Thyroid gland (tissue), 4 donors: ENCODE measurements at regions not wholly inside any gene's neighbourhood (a gene's known extent, or its start where the extent isn't known, plus 50 kb on each side); places are given as distances from the start of the nearest gene placed in this dataset.

Experiments
- DNase-seq, 2 donors: peaks; one replicate each; pipeline ENCODE4 v3.0.0-alpha.2; 2019
- H3K27ac ChIP-seq, 3 donors: fragments of 200-600 bp; sonication (generic); 1 replicate in 2 of 3; 2 replicates in 1 of 3; pipeline ENCODE4 v1.5.1; 2016 to 2019; ENCODE audit warnings: mild to moderate bottlenecking in 1 of 3, moderate library complexity in 1 of 3
- H3K27me3 ChIP-seq: fragments of 200-600 bp; sonication (generic); one replicate; pipeline ENCODE4 v1.5.1; 2019
- H3K36me3 ChIP-seq, 2 donors: fragments of 200-600 bp; sonication (generic); one replicate each; pipeline ENCODE4 v1.5.1; 2016 to 2019
- H3K4me1 ChIP-seq, 2 donors: fragments of 200-600 bp; sonication (generic); one replicate each; pipeline ENCODE4 v1.5.1; 2017 to 2019
- H3K4me3 ChIP-seq, 3 donors: fragments of 200-600 bp; sonication (generic); replicated peaks in 1 of 3; 1 replicate in 2 of 3; 2 replicates in 1 of 3; pipeline ENCODE4 v1.5.1; 2016; ENCODE audit warnings: mild to moderate bottlenecking in 1 of 3
- H3K9me3 ChIP-seq: fragments of 200-600 bp; sonication (generic); one replicate; pipeline ENCODE4 v1.5.1; 2017
- POLR2A ChIP-seq, 2 donors: fragments of 450-650 bp; IDR thresholded peaks; one replicate each; pipeline ENCODE4 v1.6.1; 2017; ENCODE audit warnings: antibody characterized with exemption in 2 of 2, mild to moderate bottlenecking in 2 of 2, moderate library complexity in 1 of 2
- WGBS, 2 donors: methylation state at CpG; one replicate each; pipeline ENCODE4 v1.1.5; 2017; 5-methylcytosine and 5-hydroxymethylcytosine counted together
- intact Hi-C: fragments of 100-400 bp; cut with DNase I; formaldehyde crosslinking; loops from one replicate; pipeline ENCODE4 v1.15.1; 2023
- TF ChIP-seq, protein P1 (sequence below), 6 experiments: fragments of 200-600 bp in 3 of 6; fragments of 450-650 bp in 3 of 6; sonication (generic) in 3 of 6; IDR thresholded peaks; one replicate each; pipeline ENCODE4 v1.5.1; 2016 to 2019; ENCODE audit warnings: antibody characterized with exemption in 6 of 6, mild to moderate bottlenecking in 2 of 6, inconsistent platforms in 1 of 6, moderate library complexity in 1 of 6

DNA sequence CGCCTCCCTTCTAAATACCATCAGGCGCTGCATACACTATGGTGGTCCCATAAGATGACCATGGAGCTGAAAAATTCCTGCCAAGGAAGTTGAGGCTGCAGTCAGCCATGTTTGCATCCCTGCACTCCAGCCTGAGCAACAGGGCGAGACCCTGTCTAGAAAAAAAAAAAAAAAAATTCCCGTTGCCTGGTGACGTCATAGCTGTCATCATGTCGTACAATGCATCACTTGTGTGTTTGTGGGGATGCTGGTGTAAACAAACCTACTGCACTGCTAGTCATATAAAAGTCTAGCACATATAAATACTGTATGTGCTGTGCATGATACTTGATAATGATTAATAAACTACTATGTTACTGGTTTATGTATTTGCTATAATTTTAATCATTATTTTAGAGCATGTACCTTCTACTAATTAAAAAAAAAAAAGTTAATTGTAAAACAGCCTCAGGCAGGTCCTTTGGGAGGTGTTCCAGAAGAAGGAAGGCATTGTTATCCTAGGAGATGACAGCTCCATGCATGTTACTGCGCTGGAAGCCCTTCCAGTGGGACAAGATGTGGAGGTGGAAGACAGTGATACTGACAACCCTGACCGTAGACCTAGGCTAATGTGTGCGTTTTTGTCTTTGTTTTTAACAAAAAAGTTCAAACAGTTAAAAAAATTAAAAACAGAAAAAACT is 132.6 kb downstream of the BANF2 start:
- no peak overlapping the region for H3K4me3 ChIP-seq
- no peaks in the 10 kb centered on the region for H3K36me3 ChIP-seq
- TF ChIP-seq, protein P1, sequence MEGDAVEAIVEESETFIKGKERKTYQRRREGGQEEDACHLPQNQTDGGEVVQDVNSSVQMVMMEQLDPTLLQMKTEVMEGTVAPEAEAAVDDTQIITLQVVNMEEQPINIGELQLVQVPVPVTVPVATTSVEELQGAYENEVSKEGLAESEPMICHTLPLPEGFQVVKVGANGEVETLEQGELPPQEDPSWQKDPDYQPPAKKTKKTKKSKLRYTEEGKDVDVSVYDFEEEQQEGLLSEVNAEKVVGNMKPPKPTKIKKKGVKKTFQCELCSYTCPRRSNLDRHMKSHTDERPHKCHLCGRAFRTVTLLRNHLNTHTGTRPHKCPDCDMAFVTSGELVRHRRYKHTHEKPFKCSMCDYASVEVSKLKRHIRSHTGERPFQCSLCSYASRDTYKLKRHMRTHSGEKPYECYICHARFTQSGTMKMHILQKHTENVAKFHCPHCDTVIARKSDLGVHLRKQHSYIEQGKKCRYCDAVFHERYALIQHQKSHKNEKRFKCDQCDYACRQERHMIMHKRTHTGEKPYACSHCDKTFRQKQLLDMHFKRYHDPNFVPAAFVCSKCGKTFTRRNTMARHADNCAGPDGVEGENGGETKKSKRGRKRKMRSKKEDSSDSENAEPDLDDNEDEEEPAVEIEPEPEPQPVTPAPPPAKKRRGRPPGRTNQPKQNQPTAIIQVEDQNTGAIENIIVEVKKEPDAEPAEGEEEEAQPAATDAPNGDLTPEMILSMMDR (IDR thresholded peaks at IDR 0.05), result no peak
- no peak overlapping the region for H3K27ac ChIP-seq
- intact Hi-C loops, result no loop called here
- H3K27me3 ChIP-seq, result no peaks in the 10 kb centered on the region
- no peaks in the 10 kb centered on the region for H3K9me3 ChIP-seq
- H3K4me1 ChIP-seq, result peaks cover 4 to 8% of the 10 kb centered on the region in 2 donors
- 83 to 88% methylated on average over 9 of the region's 9 CpGs for WGBS, 2 donors
- no peak for DNase-seq

DNA sequence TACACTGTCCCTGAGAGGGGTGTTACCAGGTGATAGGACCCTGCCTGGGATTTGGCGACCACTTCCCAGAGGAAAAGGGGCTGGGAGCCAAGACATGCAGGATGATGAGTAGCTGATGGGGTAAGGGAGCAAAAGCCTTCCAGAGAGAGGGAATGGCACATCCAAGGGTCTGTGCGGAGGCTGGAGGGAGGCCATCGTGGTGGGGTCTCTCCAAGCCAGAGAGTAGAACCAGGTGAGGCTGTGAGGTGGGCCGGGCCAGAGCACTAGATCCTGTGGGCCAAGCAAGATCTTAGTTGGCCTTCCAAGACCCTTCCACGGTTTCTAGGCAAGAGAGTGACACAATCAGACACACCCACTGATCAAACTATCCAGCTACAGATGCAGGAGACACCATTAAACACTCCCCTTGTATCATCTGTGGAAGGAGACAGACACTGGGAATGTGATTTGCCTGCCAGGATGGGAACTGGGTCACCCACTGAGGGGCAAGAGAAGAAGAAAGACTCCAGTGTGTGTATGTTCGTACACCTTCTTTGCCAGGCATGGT is 128.9 kb downstream of the BANF2 start:
- no peak overlapping the region for H3K4me3 ChIP-seq
- H3K27ac ChIP-seq, result no peak overlapping the region
- H3K9me3 ChIP-seq, result no peaks in the 10 kb centered on the region
- no peaks in the 10 kb centered on the region for H3K36me3 ChIP-seq
- no peak for TF ChIP-seq POLR2A (IDR thresholded peaks at IDR 0.05)
- TF ChIP-seq, protein P1 (IDR thresholded peaks at IDR 0.05), result no peak
- intact Hi-C loops, result no loop called here
- no peaks in the 10 kb centered on the region for H3K27me3 ChIP-seq
- DNase-seq, result no peak
- 92 to 93% methylated on average over 6 of the region's 6 CpGs for WGBS, 2 donors
- H3K4me1 ChIP-seq, result peaks cover 0 to 4% of the 10 kb centered on the region in 2 donors

DNA sequence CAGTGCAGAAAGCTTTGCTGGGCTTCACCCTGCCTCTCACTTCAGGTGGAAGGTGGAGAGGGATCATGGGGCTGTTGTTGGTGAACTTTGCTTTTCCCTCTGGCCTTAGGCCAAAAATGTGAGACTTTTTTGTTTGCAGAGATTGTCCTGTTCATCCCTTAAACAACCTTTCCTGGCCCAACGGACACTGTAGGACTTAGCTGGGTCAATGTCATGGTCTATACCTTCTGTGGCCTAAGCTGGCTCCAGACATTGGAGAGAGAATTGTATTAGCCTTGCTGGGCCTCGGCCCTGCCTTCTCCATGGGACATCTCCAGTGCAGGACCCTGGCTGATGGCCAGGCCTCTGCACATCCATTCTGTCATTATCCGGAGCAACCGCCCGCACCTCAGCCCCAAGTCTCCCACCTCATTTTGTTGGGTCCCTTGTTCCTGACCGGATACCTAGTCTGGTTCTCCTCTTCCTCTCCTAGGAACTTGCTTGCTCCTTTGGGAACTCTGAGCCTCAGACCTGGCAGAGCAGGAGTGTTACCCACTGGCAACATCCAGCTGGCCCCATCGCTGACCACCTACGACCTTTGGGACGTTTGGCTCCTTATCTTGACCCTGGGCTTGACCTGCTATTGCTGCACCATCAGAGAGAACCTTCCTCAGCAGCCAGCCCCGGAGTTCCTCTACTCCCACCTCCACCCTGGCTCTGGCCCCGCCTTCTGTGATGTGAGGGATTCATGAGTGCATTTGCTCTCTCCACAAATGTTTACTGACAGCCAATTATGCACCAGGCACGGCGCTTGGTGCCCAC is 128.2 kb downstream of the BANF2 start:
- H3K27me3 ChIP-seq, result no peaks in the 10 kb centered on the region
- no peaks in the 10 kb centered on the region for H3K36me3 ChIP-seq
- TF ChIP-seq POLR2A (IDR thresholded peaks at IDR 0.05), result no peak
- TF ChIP-seq, protein P1 (IDR thresholded peaks at IDR 0.05), result no peak
- 84 to 87% methylated on average over 12 to 13 of the region's 13 CpGs for WGBS, 2 donors
- no peak overlapping the region for H3K27ac ChIP-seq
- H3K4me1 ChIP-seq, result peaks cover 5 to 11% of the 10 kb centered on the region in 2 donors
- intact Hi-C loops, result no loop called here
- DNase-seq, result no peak
- no peaks in the 10 kb centered on the region for H3K9me3 ChIP-seq
- H3K4me3 ChIP-seq, result no peak overlapping the region

DNA sequence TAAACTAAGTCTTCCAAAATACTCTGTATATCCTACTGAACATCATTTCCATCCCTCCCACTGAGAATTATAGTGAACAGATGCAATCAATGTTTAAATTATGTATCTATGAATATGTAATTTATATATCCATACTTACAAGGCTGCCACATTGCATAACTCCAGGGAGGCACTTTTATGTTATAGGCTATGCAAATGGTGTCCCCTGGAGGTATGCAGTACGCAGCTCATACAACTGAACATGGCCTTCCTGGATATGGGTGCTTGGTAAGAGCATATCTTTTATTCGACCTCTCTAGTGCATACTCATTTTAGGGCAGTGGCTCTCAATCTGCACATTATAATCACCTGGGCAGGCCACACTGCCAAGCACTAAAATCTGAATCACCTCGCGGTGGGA is 127.3 kb downstream of the BANF2 start:
- Histone ChIP-seq H3K27ac (no peak overlapping the region), H3K4me3 (no peak overlapping the region), H3K36me3 (no peaks in the 10 kb centered on the region)

More for the DNA sequence above, 127.3 kb downstream of the BANF2 start:
- no peak for DNase-seq
- no peak for TF ChIP-seq POLR2A (IDR thresholded peaks at IDR 0.05)
- TF ChIP-seq, protein P1 (IDR thresholded peaks at IDR 0.05), result no peak
- peaks cover 8 to 20% of the 10 kb centered on the region in 2 donors for H3K4me1 ChIP-seq
- no peaks in the 10 kb centered on the region for H3K9me3 ChIP-seq
- intact Hi-C loops, result no loop called here
- WGBS, 2 donors, result 78 to 87% methylated on average over 4 of the region's 4 CpGs
- H3K27me3 ChIP-seq, result no peaks in the 10 kb centered on the region
